GM18526 (cell line): ENCODE measurements at regions not wholly inside any gene's neighbourhood (a gene's known extent, or its start where the extent isn't known, plus 50 kb on each side); places are given as distances from the start of the nearest gene placed in this dataset.

Source experiments
- POLR2A ChIP-seq: IDR thresholded peaks from 3 replicates; pipeline ENCODE4 v1.6.1; 2011; ENCODE audit not compliant: insufficient read length; ENCODE audit errors: extremely low read depth

- TF ChIP-seq POLR2A: no peak
Measured at GRCh38 chr17:71753070-71753469, 367.8 kb upstream of the SOX9 start.

GRCh38 chr17:71757156-71757555, 363.7 kb upstream of the SOX9 start:
- no peak for TF ChIP-seq POLR2A

GRCh38 chr17:71757956-71758355, 362.9 kb upstream of the SOX9 start:
- no peak for TF ChIP-seq POLR2A

GRCh38 chr17:71759422-71760060, 361.3 kb upstream of the SOX9 start:
- TF ChIP-seq POLR2A: no peak

GRCh38 chr17:71760062-71760720, 360.6 kb upstream of the SOX9 start:
- TF ChIP-seq POLR2A: no peak

- no peak for TF ChIP-seq POLR2A
Measured at GRCh38 chr17:71762526-71762925, 358.3 kb upstream of the SOX9 start.

- TF ChIP-seq POLR2A: no peak
Measured at GRCh38 chr17:71764505-71764904, 356.3 kb upstream of the SOX9 start.

GRCh38 chr17:71765437-71765836, 355.4 kb upstream of the SOX9 start:
- TF ChIP-seq POLR2A: no peak

GRCh38 chr17:71769850-71770249, 351.0 kb upstream of the SOX9 start:
- no peak for TF ChIP-seq POLR2A

- no peak for TF ChIP-seq POLR2A
Measured at GRCh38 chr17:71777048-71777640, 343.7 kb upstream of the SOX9 start.

GRCh38 chr17:71779482-71779881, 341.3 kb upstream of the SOX9 start:
- no peak for TF ChIP-seq POLR2A

- TF ChIP-seq POLR2A: no peak
Measured at GRCh38 chr17:71780596-71780995, 340.2 kb upstream of the SOX9 start.

GRCh38 chr17:71790791-71791190, 330.0 kb upstream of the SOX9 start:
- no peak for TF ChIP-seq POLR2A

- TF ChIP-seq POLR2A: no peak
Measured at GRCh38 chr17:71791311-71791710, 329.5 kb upstream of the SOX9 start.

GRCh38 chr17:71792966-71793365, 327.9 kb upstream of the SOX9 start:
- TF ChIP-seq POLR2A: no peak

GRCh38 chr17:71793518-71793917, 327.3 kb upstream of the SOX9 start:
- TF ChIP-seq POLR2A: no peak
